ENCODE measurements at regions not wholly inside any gene's neighbourhood (a gene's known extent, or its start where the extent isn't known, plus 50 kb on each side); places are given as distances from the start of the nearest gene placed in this dataset.

- DNase-seq, result no peak
These were observed 184.5 kb upstream of the PAPPA start for GRCh38 chr9:115969096-115969495.

- no peak for DNase-seq
These were observed 181.2 kb upstream of the PAPPA start for GRCh38 chr9:115972362-115972761.

GRCh38 chr9:115972843-115973595 lies 180.6 kb upstream of the PAPPA start:
- no peak for DNase-seq

GRCh38 chr9:115976781-115977180 lies 176.8 kb upstream of the PAPPA start:
- no peak for DNase-seq

GRCh38 chr9:115978091-115978490 lies 175.5 kb upstream of the PAPPA start:
- no peak for DNase-seq

GRCh38 chr9:115978659-115979096 lies 174.9 kb upstream of the PAPPA start:
- DNase-seq, result no peak

GRCh38 chr9:115980054-115980453 lies 173.5 kb upstream of the PAPPA start:
- no peak for DNase-seq

- DNase-seq, result no peak
These were observed 173.1 kb upstream of the PAPPA start for GRCh38 chr9:115980502-115980901.

GRCh38 chr9:115980976-115981375 lies 172.6 kb upstream of the PAPPA start:
- no peak for DNase-seq

- DNase-seq, result no peak
These were observed 170.2 kb upstream of the PAPPA start for GRCh38 chr9:115983366-115983765.

GRCh38 chr9:115985657-115986056 lies 167.9 kb upstream of the PAPPA start:
- no peak for DNase-seq

- DNase-seq, result no peak
These were observed 167.1 kb upstream of the PAPPA start for GRCh38 chr9:115986508-115986907.

GRCh38 chr9:115988701-115989100 lies 164.9 kb upstream of the PAPPA start:
- no peak for DNase-seq

GRCh38 chr9:115989831-115990230 lies 163.8 kb upstream of the PAPPA start:
- no peak for DNase-seq

- DNase-seq, result no peak
These were observed 160.8 kb upstream of the PAPPA start for GRCh38 chr9:115992834-115993233.

- DNase-seq, result no peak
These were observed 155.7 kb upstream of the PAPPA start for GRCh38 chr9:115997923-115998322.

- no peak for DNase-seq
These were observed 154.9 kb upstream of the PAPPA start for GRCh38 chr9:115998666-115999065.

- no peak for DNase-seq
These were observed 154.1 kb upstream of the PAPPA start for GRCh38 chr9:115999498-115999897.

- DNase-seq, result no peak
These were observed 152.8 kb upstream of the PAPPA start for GRCh38 chr9:116000748-116001329.

- DNase-seq, result no peak
These were observed 151.4 kb upstream of the PAPPA start for GRCh38 chr9:116002181-116002580.

GRCh38 chr9:116002624-116003023 lies 151.0 kb upstream of the PAPPA start:
- DNase-seq, result no peak

- DNase-seq, result no peak
These were observed 150.2 kb upstream of the PAPPA start for GRCh38 chr9:116003397-116003796.

GRCh38 chr9:116005205-116005604 lies 148.4 kb upstream of the PAPPA start:
- no peak for DNase-seq

GRCh38 chr9:116007824-116008223 lies 145.8 kb upstream of the PAPPA start:
- DNase-seq, result no peak

GRCh38 chr9:116008278-116008677 lies 145.3 kb upstream of the PAPPA start:
- DNase-seq, result no peak
